ENCODE measurements at regions not wholly inside any gene's neighbourhood (a gene's known extent, or its start where the extent isn't known, plus 50 kb on each side); places are given as distances from the start of the nearest gene placed in this dataset.

DNA sequence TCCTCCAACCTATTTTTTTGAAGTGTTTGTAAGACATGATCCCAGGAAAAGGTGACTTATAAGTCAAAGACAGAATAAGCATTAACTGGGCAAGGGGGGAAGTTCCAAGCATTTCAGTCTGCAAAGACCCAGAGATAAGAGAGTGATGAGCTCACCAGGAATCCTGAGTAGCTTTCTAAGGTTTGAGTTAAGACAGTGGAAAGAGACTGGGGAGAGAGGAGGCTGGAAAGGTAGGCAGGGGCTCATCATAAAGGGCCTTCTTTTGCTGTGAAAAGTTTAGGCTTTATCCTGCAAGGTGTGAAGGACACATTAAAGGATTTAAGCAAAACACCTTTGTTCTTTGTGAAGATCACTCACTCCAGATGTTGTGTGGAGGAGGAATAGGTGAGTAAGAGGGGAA is 438.8 kb downstream of the CHL1 start:
- TF ChIP-seq POLR2AphosphoS5 (IDR thresholded peaks at IDR 0.05; ENCODE audit: low read depth, low read length) (no peak), REST (IDR thresholded peaks at IDR 0.05; ENCODE audit: insufficient read depth in 1 of 2, low read depth in 2 of 2, low read length in 1 of 2) (no peak), TCF7L2 (IDR thresholded peaks at IDR 0.05; ENCODE audit: low read depth, low read length) (no peak), SIN3A (IDR thresholded peaks at IDR 0.05; ENCODE audit: borderline replicate concordance, insufficient read depth, low read depth, low read length) (no peak)
- TF ChIP-seq, protein P1, sequence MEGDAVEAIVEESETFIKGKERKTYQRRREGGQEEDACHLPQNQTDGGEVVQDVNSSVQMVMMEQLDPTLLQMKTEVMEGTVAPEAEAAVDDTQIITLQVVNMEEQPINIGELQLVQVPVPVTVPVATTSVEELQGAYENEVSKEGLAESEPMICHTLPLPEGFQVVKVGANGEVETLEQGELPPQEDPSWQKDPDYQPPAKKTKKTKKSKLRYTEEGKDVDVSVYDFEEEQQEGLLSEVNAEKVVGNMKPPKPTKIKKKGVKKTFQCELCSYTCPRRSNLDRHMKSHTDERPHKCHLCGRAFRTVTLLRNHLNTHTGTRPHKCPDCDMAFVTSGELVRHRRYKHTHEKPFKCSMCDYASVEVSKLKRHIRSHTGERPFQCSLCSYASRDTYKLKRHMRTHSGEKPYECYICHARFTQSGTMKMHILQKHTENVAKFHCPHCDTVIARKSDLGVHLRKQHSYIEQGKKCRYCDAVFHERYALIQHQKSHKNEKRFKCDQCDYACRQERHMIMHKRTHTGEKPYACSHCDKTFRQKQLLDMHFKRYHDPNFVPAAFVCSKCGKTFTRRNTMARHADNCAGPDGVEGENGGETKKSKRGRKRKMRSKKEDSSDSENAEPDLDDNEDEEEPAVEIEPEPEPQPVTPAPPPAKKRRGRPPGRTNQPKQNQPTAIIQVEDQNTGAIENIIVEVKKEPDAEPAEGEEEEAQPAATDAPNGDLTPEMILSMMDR (IDR thresholded peaks at IDR 0.05), result no peak
